ENCODE measurements at regions not wholly inside any gene's neighbourhood (a gene's known extent, or its start where the extent isn't known, plus 50 kb on each side); places are given as distances from the start of the nearest gene placed in this dataset.

GRCh38 chr2:222054813-222055212, 244.0 kb downstream of the PAX3 start:
- peaks cover 0 to 55% of the 10 kb centered on the region in 2 donors for H3K27me3 ChIP-seq
- TF ChIP-seq POLR2A (IDR thresholded peaks at IDR 0.05) (no peak), EP300 (IDR thresholded peaks at IDR 0.05) (no peak), CTCF (IDR thresholded peaks at IDR 0.05) (no peak)
- no peak overlapping the region for H3K4me3 ChIP-seq
- 52% methylated on average over 3 of the region's 3 CpGs for WGBS, 2 donors
- H3K4me1 ChIP-seq = peaks cover 0 to 21% (median 0%) of the 10 kb centered on the region in 4 donors
- H3K9me3 ChIP-seq = no peaks in the 10 kb centered on the region
- no peaks in the 10 kb centered on the region for H3K36me3 ChIP-seq
- no peak for DNase-seq (ENCODE audit: low spot score in 2 of 2)
- no peak overlapping the region for H3K27ac ChIP-seq

- no peak overlapping the region for H3K4me3 ChIP-seq
- H3K4me1 ChIP-seq = peaks cover 0 to 11% (median 0%) of the 10 kb centered on the region in 4 donors
- H3K9me3 ChIP-seq = no peaks in the 10 kb centered on the region
- no peaks in the 10 kb centered on the region for H3K36me3 ChIP-seq
- peaks cover 0 to 58% of the 10 kb centered on the region in 2 donors for H3K27me3 ChIP-seq
- WGBS, 2 donors = 2 to 5% methylated on average over 9 of the region's 9 CpGs
- no peak for DNase-seq (ENCODE audit: low spot score in 2 of 2)
- TF ChIP-seq POLR2A (IDR thresholded peaks at IDR 0.05) = no peak
- TF ChIP-seq CTCF (IDR thresholded peaks at IDR 0.05) = no peak
- no peak for TF ChIP-seq EP300 (IDR thresholded peaks at IDR 0.05)
- H3K27ac ChIP-seq = no peak overlapping the region
These were observed 245.8 kb downstream of the PAX3 start for GRCh38 chr2:222052934-222053367.

GRCh38 chr2:222050981-222051380, 247.8 kb downstream of the PAX3 start:
- Histone ChIP-seq H3K36me3 (no peaks in the 10 kb centered on the region), H3K27ac (no peak overlapping the region), H3K27me3 (peaks cover 0 to 62% of the 10 kb centered on the region in 2 donors), H3K9me3 (no peaks in the 10 kb centered on the region), H3K4me1 (no peaks in the 10 kb centered on the region), H3K4me3 (no peak overlapping the region)
- WGBS, 2 donors = 67 to 78% methylated on average over 4 of the region's 4 CpGs
- DNase-seq (ENCODE audit: low spot score in 2 of 2) = no peak
- TF ChIP-seq EP300 (IDR thresholded peaks at IDR 0.05) (no peak), CTCF (IDR thresholded peaks at IDR 0.05) (no peak), POLR2A (IDR thresholded peaks at IDR 0.05) (no peak)

- H3K27ac ChIP-seq = no peak overlapping the region
- no peaks in the 10 kb centered on the region for H3K36me3 ChIP-seq
- DNase-seq (ENCODE audit: low spot score in 2 of 2) = no peak
- 90% methylated on average over 3 of the region's 3 CpGs for WGBS, 2 donors
- no peak overlapping the region for H3K4me3 ChIP-seq
- no peaks in the 10 kb centered on the region for H3K4me1 ChIP-seq
- H3K9me3 ChIP-seq = no peaks in the 10 kb centered on the region
- TF ChIP-seq EP300 (IDR thresholded peaks at IDR 0.05) = no peak
- TF ChIP-seq CTCF (IDR thresholded peaks at IDR 0.05) = no peak
- TF ChIP-seq POLR2A (IDR thresholded peaks at IDR 0.05) = no peak
- peaks cover 0 to 53% of the 10 kb centered on the region in 2 donors for H3K27me3 ChIP-seq
These were observed 248.9 kb downstream of the PAX3 start for GRCh38 chr2:222049946-222050345.

- DNase-seq (ENCODE audit: low spot score in 2 of 2) = no peak
- Histone ChIP-seq H3K27me3 (peaks cover 0 to 7% of the 10 kb centered on the region in 2 donors), H3K36me3 (no peaks in the 10 kb centered on the region), H3K27ac (no peak overlapping the region), H3K4me1 (no peaks in the 10 kb centered on the region), H3K4me3 (no peak overlapping the region), H3K9me3 (no peaks in the 10 kb centered on the region)
- TF ChIP-seq EP300 (IDR thresholded peaks at IDR 0.05) = no peak
- no peak for TF ChIP-seq CTCF (IDR thresholded peaks at IDR 0.05)
- TF ChIP-seq POLR2A (IDR thresholded peaks at IDR 0.05) = no peak
- WGBS, 2 donors = 78 to 84% methylated on average over 4 of the region's 4 CpGs
These were observed 254.9 kb downstream of the PAX3 start for GRCh38 chr2:222043897-222044296.

Measured in tibial nerve (tissue), 4 donors.